Large intestine (tissue), 3 donors: ENCODE measurements at regions not wholly inside any gene's neighbourhood (a gene's known extent, or its start where the extent isn't known, plus 50 kb on each side); places are given as distances from the start of the nearest gene placed in this dataset.

Source experiments
- DNase-seq, 2 donors: peaks; one replicate each; pipeline versions ENCODE4 v3.0.0 to v3.0.0-alpha.2; 2013
- H3K27ac ChIP-seq: one replicate; pipeline ENCODE4 v1.5.1; 2013; ENCODE audit warnings: low read length
- H3K27me3 ChIP-seq: 2 replicates; pipeline ENCODE4 v1.6.1; 2013; ENCODE audit warnings: low read length; ENCODE audit not compliant: control insufficient read depth, insufficient read depth
- H3K36me3 ChIP-seq: 2 replicates; pipeline ENCODE4 v1.6.1; 2013; ENCODE audit warnings: low read length; ENCODE audit not compliant: control insufficient read depth, insufficient read depth
- H3K4me1 ChIP-seq: one replicate; pipeline ENCODE4 v1.6.1; 2013; ENCODE audit warnings: low read length; ENCODE audit not compliant: control insufficient read depth, insufficient read depth
- H3K4me3 ChIP-seq: one replicate; pipeline ENCODE4 v1.5.1; 2013; ENCODE audit warnings: low read length
- H3K9me3 ChIP-seq: one replicate; pipeline ENCODE4 v1.6.1; 2013; ENCODE audit warnings: mild to moderate bottlenecking, low read depth, low read length, moderate library complexity; ENCODE audit not compliant: control insufficient read depth
- WGBS: methylation state at CpG from one replicate; pipeline ENCODE4 v1.1.5; 2013; ENCODE audit warnings: low lambda C conversion rate; ENCODE audit not compliant: insufficient coverage; 5-methylcytosine and 5-hydroxymethylcytosine counted together

- Histone ChIP-seq H3K4me3 (no peak overlapping the region), H3K27me3 (no peaks in the 10 kb centered on the region), H3K27ac (no peak overlapping the region), H3K4me1 (no peaks in the 10 kb centered on the region), H3K36me3 (no peaks in the 10 kb centered on the region), H3K9me3 (peaks cover 3% of the 10 kb centered on the region)
- no peak for DNase-seq
- WGBS: no CpG with 5 or more reads among the region's 2 CpGs
Observed at GRCh38 chr10:29169021-29169420, 119.8 kb upstream of the LYZL1 start.

GRCh38 chr10:29171717-29172116, 117.2 kb upstream of the LYZL1 start:
- WGBS: no CpG with 5 or more reads among the region's 9 CpGs
- no peaks in the 10 kb centered on the region for H3K9me3 ChIP-seq
- no peak overlapping the region for H3K4me3 ChIP-seq
- no peak for DNase-seq
- H3K27me3 ChIP-seq: no peaks in the 10 kb centered on the region
- no peak overlapping the region for H3K27ac ChIP-seq
- H3K4me1 ChIP-seq: no peaks in the 10 kb centered on the region
- no peaks in the 10 kb centered on the region for H3K36me3 ChIP-seq

- Histone ChIP-seq H3K4me3 (no peak overlapping the region), H3K4me1 (no peaks in the 10 kb centered on the region), H3K27ac (no peak overlapping the region), H3K27me3 (no peaks in the 10 kb centered on the region), H3K36me3 (no peaks in the 10 kb centered on the region), H3K9me3 (no peaks in the 10 kb centered on the region)
- DNase-seq: no peak
- 83% methylated on average over 1 of the region's 2 CpGs for WGBS
Observed at GRCh38 chr10:29174389-29174788, 114.5 kb upstream of the LYZL1 start.

- 51% methylated on average over 3 of the region's 7 CpGs for WGBS
- no peaks in the 10 kb centered on the region for H3K4me1 ChIP-seq
- peaks cover 2% of the 10 kb centered on the region for H3K27me3 ChIP-seq
- no peak for DNase-seq
- H3K4me3 ChIP-seq: no peak overlapping the region
- H3K36me3 ChIP-seq: no peaks in the 10 kb centered on the region
- H3K27ac ChIP-seq: no peak overlapping the region
- no peaks in the 10 kb centered on the region for H3K9me3 ChIP-seq
Observed at GRCh38 chr10:29176845-29177832, 111.7 kb upstream of the LYZL1 start.

GRCh38 chr10:29181936-29182335, 106.9 kb upstream of the LYZL1 start:
- H3K4me3 ChIP-seq: no peak overlapping the region
- H3K27me3 ChIP-seq: peaks cover 4% of the 10 kb centered on the region
- no peaks in the 10 kb centered on the region for H3K36me3 ChIP-seq
- H3K27ac ChIP-seq: no peak overlapping the region
- DNase-seq: no peak
- no peaks in the 10 kb centered on the region for H3K9me3 ChIP-seq
- no peaks in the 10 kb centered on the region for H3K4me1 ChIP-seq
- WGBS: 71% methylated on average over 2 of the region's 6 CpGs

GRCh38 chr10:29183301-29183945, 105.4 kb upstream of the LYZL1 start:
- no peaks in the 10 kb centered on the region for H3K9me3 ChIP-seq
- no peak overlapping the region for H3K27ac ChIP-seq
- no peaks in the 10 kb centered on the region for H3K36me3 ChIP-seq
- H3K4me3 ChIP-seq: no peak overlapping the region
- WGBS: no CpG with 5 or more reads among the region's 6 CpGs
- H3K4me1 ChIP-seq: no peaks in the 10 kb centered on the region
- peaks cover 4% of the 10 kb centered on the region for H3K27me3 ChIP-seq
- DNase-seq: no peak

GRCh38 chr10:29184205-29185000, 104.5 kb upstream of the LYZL1 start:
- Histone ChIP-seq H3K9me3 (no peaks in the 10 kb centered on the region), H3K4me3 (no peak overlapping the region), H3K27ac (no peak overlapping the region), H3K36me3 (no peaks in the 10 kb centered on the region), H3K4me1 (no peaks in the 10 kb centered on the region), H3K27me3 (peaks cover 4% of the 10 kb centered on the region)
- no peak for DNase-seq
- whole genome bisulfite sequencing: no CpG with 5 or more reads among the region's 4 CpGs

GRCh38 chr10:29185050-29185449, 103.8 kb upstream of the LYZL1 start:
- Histone ChIP-seq H3K4me1 (no peaks in the 10 kb centered on the region), H3K36me3 (no peaks in the 10 kb centered on the region), H3K27me3 (peaks cover 4% of the 10 kb centered on the region), H3K9me3 (no peaks in the 10 kb centered on the region), H3K4me3 (no peak overlapping the region), H3K27ac (no peak overlapping the region)
- WGBS: 100% methylated on average over 1 of the region's 5 CpGs
- no peak for DNase-seq

GRCh38 chr10:29186221-29186620, 102.6 kb upstream of the LYZL1 start:
- WGBS: 100% methylated on average over 2 of the region's 3 CpGs

GRCh38 chr10:29189256-29189655, 99.6 kb upstream of the LYZL1 start:
- Histone ChIP-seq H3K27me3 (no peaks in the 10 kb centered on the region), H3K36me3 (no peaks in the 10 kb centered on the region), H3K4me3 (no peak overlapping the region), H3K27ac (no peak overlapping the region), H3K4me1 (no peaks in the 10 kb centered on the region), H3K9me3 (no peaks in the 10 kb centered on the region)
- DNase-seq: no peak
- no CpG with 5 or more reads among the region's 2 CpGs for WGBS

More at GRCh38 chr10:29186221-29186620, 102.6 kb upstream of the LYZL1 start:
- Histone ChIP-seq H3K4me1 (no peaks in the 10 kb centered on the region), H3K27ac (no peak overlapping the region), H3K4me3 (no peak overlapping the region), H3K27me3 (peaks cover 4% of the 10 kb centered on the region), H3K9me3 (no peaks in the 10 kb centered on the region), H3K36me3 (no peaks in the 10 kb centered on the region)
- no peak for DNase-seq
